ENCODE measurements at regions not wholly inside any gene's neighbourhood (a gene's known extent, or its start where the extent isn't known, plus 50 kb on each side); places are given as distances from the start of the nearest gene placed in this dataset.

- Histone ChIP-seq H3K79me1 (ENCODE audit: insufficient read depth, low read depth, low read length, poor library complexity, severe bottlenecking) (no peaks in the 10 kb centered on the region), H3K14ac (ENCODE audit: insufficient read depth, low read length) (no peak overlapping the region), H2AFZ (ENCODE audit: low read length) (no peak overlapping the region), H2BK5ac (ENCODE audit: insufficient read length, low read length) (no peak overlapping the region), H3K4me1 (ENCODE audit: insufficient read depth, low read length) (no peaks in the 10 kb centered on the region; the same call in 1 of the 2 replicates), H2BK12ac (ENCODE audit: insufficient read length, low read depth, low read length) (no peak overlapping the region), H2AK5ac (ENCODE audit: insufficient read length, low read length) (no peak overlapping the region), H4K8ac (replicated peaks; ENCODE audit: insufficient read length, low read depth, low read length) (no peak overlapping the region), H3K18ac (ENCODE audit: insufficient read length, low read depth, low read length) (no peak overlapping the region), H3K9me3 (ENCODE audit: control insufficient read depth, low read depth, low read length) (no peaks in the 10 kb centered on the region), H3K4me2 (ENCODE audit: insufficient read depth, insufficient read length, low read length) (no peak overlapping the region), H2BK20ac (ENCODE audit: low read depth, low read length, poor library complexity, severe bottlenecking) (no peak overlapping the region), H4K91ac (ENCODE audit: insufficient read length, low read depth, low read length) (no peak overlapping the region), H2BK120ac (ENCODE audit: low read depth, low read length, poor library complexity, severe bottlenecking) (no peak overlapping the region), H3T11ph (ENCODE audit: low read length) (no peak overlapping the region), H4K5ac (ENCODE audit: insufficient read length, low read depth, low read length) (no peak overlapping the region), H3K4ac (ENCODE audit: low read depth, low read length) (no peak overlapping the region), H2BK15ac (ENCODE audit: low read depth, low read length) (no peak overlapping the region), H3K79me2 (ENCODE audit: insufficient read depth, low read length) (no peaks in the 10 kb centered on the region), H3K23me2 (ENCODE audit: insufficient read length, low read depth, low read length, poor library complexity, severe bottlenecking) (no peaks in the 10 kb centered on the region), H4K20me1 (ENCODE audit: control insufficient read depth, insufficient read depth, insufficient read length) (no peaks in the 10 kb centered on the region), H3K9ac (ENCODE audit: extremely low read depth, insufficient read length, low read length) (no peak overlapping the region), H3K27ac (ENCODE audit: insufficient read length, low read depth, low read length) (no peak overlapping the region), H3K27me3 (ENCODE audit: insufficient read depth, low read length) (no peaks in the 10 kb centered on the region), H3K56ac (ENCODE audit: insufficient read length, low read depth, low read length) (no peak overlapping the region), H3K23ac (ENCODE audit: insufficient read length, low read depth, low read length) (no peak overlapping the region)
- H3K27me3 Mint-ChIP-seq (ENCODE audit: low read depth) = no peaks in the 10 kb centered on the region
- no peaks in the 10 kb centered on the region for H3K9me3 Mint-ChIP-seq
- peaks cover 8 to 9% of the 10 kb centered on the region in 2 experiments for H3K4me1 Mint-ChIP-seq
- TF ChIP-seq CTCF (conservative IDR thresholded peaks at IDR 0.05) = no peak
- DNase-seq = no peak
- no peak overlapping the region for H3K27ac Mint-ChIP-seq
- H3K36me3 Mint-ChIP-seq (ENCODE audit: insufficient read depth in 1 of 3, low read depth in 3 of 3) = no peaks in the 10 kb centered on the region
- H3K4me3 Mint-ChIP-seq = no peak overlapping the region
- no CpG with 5 or more reads among the region's 1 CpG for WGBS (ENCODE audit: extremely low coverage, insufficient read length, low lambda C conversion rate)
Measured at GRCh38 chr13:76471486-76471885, 414.7 kb downstream of the KCTD12 start.
